ENCODE measurements at regions not wholly inside any gene's neighbourhood (a gene's known extent, or its start where the extent isn't known, plus 50 kb on each side); places are given as distances from the start of the nearest gene placed in this dataset.

DNA sequence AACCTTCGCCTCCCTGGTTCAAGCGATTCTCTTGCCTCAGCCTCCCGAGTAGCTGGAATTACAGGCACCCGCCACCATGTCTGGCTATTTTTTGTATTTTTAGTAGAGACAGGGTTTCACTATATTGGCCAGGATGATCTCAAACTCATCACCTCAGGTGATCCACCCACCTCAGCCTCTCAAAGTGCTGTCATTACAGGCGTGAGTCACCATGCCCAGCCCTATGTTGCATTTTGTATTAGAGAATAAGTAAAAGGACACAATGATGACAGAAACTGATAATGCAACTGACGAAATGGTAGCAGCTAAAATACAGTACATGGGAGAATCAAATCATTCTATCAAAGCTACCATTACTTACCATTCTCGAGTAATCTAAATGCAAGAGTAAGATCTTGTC, 276.7 kb downstream of the DSEL start:
- POLR2A ChIA-PET (ENCODE audit: partially characterized antibody) = no interaction called here
- CTCF ChIA-PET (ENCODE audit: partially characterized antibody) = no interaction called here
- H3K79me2 ChIP-seq (ENCODE audit: control insufficient read depth in 1 of 2, insufficient read depth in 2 of 2, low read length in 2 of 2) = no peaks in the 10 kb centered on the region

More for the DNA sequence above, 276.7 kb downstream of the DSEL start:
- Histone ChIP-seq H3K27ac (ENCODE audit: low read depth, low read length) (no peak overlapping the region), H3K4me2 (ENCODE audit: insufficient read depth in 1 of 2, low read depth in 2 of 2, low read length in 2 of 2) (no peak overlapping the region), H3K9me3 (ENCODE audit: insufficient read depth in 2 of 2, low read depth in 1 of 2, low read length in 1 of 2) (no peaks in the 10 kb centered on the region), H4K91ac (replicated peaks; ENCODE audit: insufficient read length, low read length) (no peak overlapping the region), H2AK5ac (ENCODE audit: low read depth, low read length) (no peak overlapping the region), H2BK15ac (ENCODE audit: low read length) (no peak overlapping the region), H3K36me3 (ENCODE audit: control insufficient read depth in 2 of 4, insufficient read depth in 4 of 4, low read length in 3 of 4) (no peaks in the 10 kb centered on the region), H3K14ac (ENCODE audit: insufficient read length) (no peak overlapping the region), H2BK20ac (ENCODE audit: low read length) (no peak overlapping the region), H3K79me1 (ENCODE audit: low read depth, low read length) (no peaks in the 10 kb centered on the region), H3K56ac (replicated peaks; ENCODE audit: insufficient read length, low read depth, low read length) (no peak overlapping the region), H2BK5ac (ENCODE audit: low read depth, low read length) (no peak overlapping the region), H2BK12ac (ENCODE audit: low read depth, low read length) (no peak overlapping the region), H3K23me2 (ENCODE audit: low read depth, low read length) (no peaks in the 10 kb centered on the region), H2AFZ (ENCODE audit: low read length) (0 out of 2 replicates have a peak overlapping the region, but pooled peaks have one; percentile 50), H4K5ac (ENCODE audit: insufficient read length, low read depth, low read length) (no peak overlapping the region), H4K8ac (ENCODE audit: extremely low read depth, insufficient read depth, low read length) (no peak overlapping the region), H4K20me1 (replicated peaks in 1 of 2; ENCODE audit: control insufficient read depth in 1 of 2, insufficient read depth in 2 of 2, low read length in 2 of 2) (no peaks in the 10 kb centered on the region), H3K4me3 (ENCODE audit: extremely low read depth in 1 of 4, insufficient read depth in 2 of 4, low read depth in 3 of 4, low read length in 4 of 4) (no peak overlapping the region), H3K18ac (ENCODE audit: extremely low read depth, low read length) (no peak overlapping the region), H3K9ac (replicated peaks in 1 of 4; ENCODE audit: extremely low read depth in 1 of 4, low read depth in 3 of 4, low read length in 3 of 4) (no peak overlapping the region), H3K27me3 (replicated peaks in 1 of 4; ENCODE audit: control insufficient read depth in 3 of 4, extremely low read depth in 1 of 4, insufficient read depth in 3 of 4, low read length in 3 of 4) (no peaks in the 10 kb centered on the region), H3K4me1 (replicated peaks in 1 of 4; ENCODE audit: control insufficient read depth in 3 of 4, insufficient read depth in 4 of 4, low read length in 3 of 4) (no peaks in the 10 kb centered on the region), H2BK120ac (replicated peaks; ENCODE audit: low read depth, low read length) (no peak overlapping the region), H3K23ac (ENCODE audit: insufficient read length) (no peak overlapping the region), H3K4ac (replicated peaks; ENCODE audit: insufficient read length, low read depth, low read length) (no peak overlapping the region)
- no peak for FAIRE-seq
- TF ChIP-seq CHD1 (IDR thresholded peaks at IDR 0.05; ENCODE audit: low read depth, low read length) (no peak), CBX5 (IDR thresholded peaks at IDR 0.05; ENCODE audit: low read depth, low read length) (no peak), TAF7 (optimal IDR thresholded peaks at IDR 0.05; ENCODE audit: borderline replicate concordance, low read depth, low read length) (no peak), BCL11A (IDR thresholded peaks at IDR 0.05; ENCODE audit: low read depth in 2 of 2, low read length in 2 of 2) (no peak), POLR2AphosphoS5 (IDR thresholded peaks at IDR 0.05; ENCODE audit: low read depth, low read length) (no peak), JUN (IDR thresholded peaks at IDR 0.05; ENCODE audit: low read depth, low read length) (no peak), YY1 (IDR thresholded peaks at IDR 0.05; ENCODE audit: low read depth, low read length) (no peak), GABPA (IDR thresholded peaks at IDR 0.05; ENCODE audit: borderline replicate concordance, insufficient read depth, low read length) (no peak), SIRT6 (IDR thresholded peaks at IDR 0.05; ENCODE audit: low read length) (no peak)
- TF ChIP-seq, protein P1, sequence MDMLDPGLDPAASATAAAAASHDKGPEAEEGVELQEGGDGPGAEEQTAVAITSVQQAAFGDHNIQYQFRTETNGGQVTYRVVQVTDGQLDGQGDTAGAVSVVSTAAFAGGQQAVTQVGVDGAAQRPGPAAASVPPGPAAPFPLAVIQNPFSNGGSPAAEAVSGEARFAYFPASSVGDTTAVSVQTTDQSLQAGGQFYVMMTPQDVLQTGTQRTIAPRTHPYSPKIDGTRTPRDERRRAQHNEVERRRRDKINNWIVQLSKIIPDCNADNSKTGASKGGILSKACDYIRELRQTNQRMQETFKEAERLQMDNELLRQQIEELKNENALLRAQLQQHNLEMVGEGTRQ (IDR thresholded peaks at IDR 0.05; ENCODE audit: low read length) = no peak
- TF ChIP-seq, protein P2, sequence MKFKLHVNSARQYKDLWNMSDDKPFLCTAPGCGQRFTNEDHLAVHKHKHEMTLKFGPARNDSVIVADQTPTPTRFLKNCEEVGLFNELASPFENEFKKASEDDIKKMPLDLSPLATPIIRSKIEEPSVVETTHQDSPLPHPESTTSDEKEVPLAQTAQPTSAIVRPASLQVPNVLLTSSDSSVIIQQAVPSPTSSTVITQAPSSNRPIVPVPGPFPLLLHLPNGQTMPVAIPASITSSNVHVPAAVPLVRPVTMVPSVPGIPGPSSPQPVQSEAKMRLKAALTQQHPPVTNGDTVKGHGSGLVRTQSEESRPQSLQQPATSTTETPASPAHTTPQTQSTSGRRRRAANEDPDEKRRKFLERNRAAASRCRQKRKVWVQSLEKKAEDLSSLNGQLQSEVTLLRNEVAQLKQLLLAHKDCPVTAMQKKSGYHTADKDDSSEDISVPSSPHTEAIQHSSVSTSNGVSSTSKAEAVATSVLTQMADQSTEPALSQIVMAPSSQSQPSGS (IDR thresholded peaks at IDR 0.05; ENCODE audit: low read length) = no peak
- TF ChIP-seq, protein P3, sequence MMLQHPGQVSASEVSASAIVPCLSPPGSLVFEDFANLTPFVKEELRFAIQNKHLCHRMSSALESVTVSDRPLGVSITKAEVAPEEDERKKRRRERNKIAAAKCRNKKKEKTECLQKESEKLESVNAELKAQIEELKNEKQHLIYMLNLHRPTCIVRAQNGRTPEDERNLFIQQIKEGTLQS (IDR thresholded peaks at IDR 0.05; ENCODE audit: insufficient read depth, low read depth, low read length) = no peak
- 92% methylated on average over 7 of the region's 7 CpGs; no CpG with 5 or more reads in 1 of the 2 experiments for WGBS, 2 experiments (ENCODE audit: extremely low coverage in 1 of 2, insufficient coverage in 1 of 2, insufficient read length in 1 of 2, insufficient replicate concordance in 2 of 2, low coverage in 1 of 2, low lambda C conversion rate in 2 of 2, missing lambda C conversion rate in 1 of 2)
- no peak for DNase-seq (ENCODE audit: low read depth in 1 of 2, low spot score in 2 of 2)

All from H1 (cell line).